DMS 273 (cell line): ENCODE measurements at regions not wholly inside any gene's neighbourhood (a gene's known extent, or its start where the extent isn't known, plus 50 kb on each side); places are given as distances from the start of the nearest gene placed in this dataset.
A peak's percentile ranks its signal among the peaks of the same experiment; 100 is the strongest.

Source experiments
- DNase-seq: peaks from one replicate; lab custom pipeline; 2025; ENCODE audit not compliant: unreplicated experiment; lab: John Stamatoyannopoulos, UW

GRCh38 chr10:4498711-4499251, 327.2 kb upstream of the AKR1E2 start:
- peak; percentile 31 for DNase-seq

GRCh38 chr10:4494551-4494950, 331.5 kb upstream of the AKR1E2 start:
- no peak for DNase-seq

GRCh38 chr10:4492202-4492601, 333.8 kb upstream of the AKR1E2 start:
- DNase-seq: no peak

GRCh38 chr10:4488904-4489303, 337.1 kb upstream of the AKR1E2 start:
- DNase-seq: no peak

- DNase-seq: no peak
These were observed 340.4 kb upstream of the AKR1E2 start for GRCh38 chr10:4485636-4486035.

- no peak for DNase-seq
These were observed 342.2 kb upstream of the AKR1E2 start for GRCh38 chr10:4483811-4484210.

- no peak for DNase-seq
These were observed 343.3 kb upstream of the AKR1E2 start for GRCh38 chr10:4482659-4483058.

- DNase-seq: no peak
These were observed 344.8 kb upstream of the AKR1E2 start for GRCh38 chr10:4481192-4481591.

GRCh38 chr10:4479342-4479741, 346.7 kb upstream of the AKR1E2 start:
- no peak for DNase-seq

GRCh38 chr10:4477664-4478063, 348.3 kb upstream of the AKR1E2 start:
- DNase-seq: no peak

GRCh38 chr10:4475827-4476490, 350.0 kb upstream of the AKR1E2 start:
- no peak for DNase-seq

- DNase-seq: no peak
These were observed 351.2 kb upstream of the AKR1E2 start for GRCh38 chr10:4474829-4475228.

- no peak for DNase-seq
These were observed 352.0 kb upstream of the AKR1E2 start for GRCh38 chr10:4473977-4474376.

- DNase-seq: no peak
These were observed 353.7 kb upstream of the AKR1E2 start for GRCh38 chr10:4472190-4472904.

GRCh38 chr10:4470231-4470835, 355.7 kb upstream of the AKR1E2 start:
- no peak for DNase-seq

GRCh38 chr10:4467481-4467880, 358.5 kb upstream of the AKR1E2 start:
- DNase-seq: no peak

GRCh38 chr10:4460267-4460666, 365.7 kb upstream of the AKR1E2 start:
- DNase-seq: no peak

- no peak for DNase-seq
These were observed 366.5 kb upstream of the AKR1E2 start for GRCh38 chr10:4459531-4459930.

GRCh38 chr10:4457597-4457996, 368.4 kb upstream of the AKR1E2 start:
- DNase-seq: no peak

GRCh38 chr10:4456776-4457175, 369.2 kb upstream of the AKR1E2 start:
- DNase-seq: no peak

- DNase-seq: no peak
These were observed 369.7 kb upstream of the AKR1E2 start for GRCh38 chr10:4456279-4456678.

GRCh38 chr10:4453950-4454349, 372.1 kb upstream of the AKR1E2 start:
- no peak for DNase-seq
